BE2C (cell line): ENCODE measurements at regions not wholly inside any gene's neighbourhood (a gene's known extent, or its start where the extent isn't known, plus 50 kb on each side); places are given as distances from the start of the nearest gene placed in this dataset.

Experiments used
- DNase-seq: peaks from one replicate; pipeline ENCODE4 v3.0.0-alpha.2; 2020
- H3K27me3 ChIP-seq: fragments of 250-450 bp; sonication (Bioruptor Pico); 2 replicates; pipeline ENCODE4 v1.5.1; 2020; ENCODE audit warnings: mild to moderate bottlenecking
- H3K36me3 ChIP-seq: fragments of 250-450 bp; sonication (Bioruptor Pico); 2 replicates; pipeline ENCODE4 v1.5.1; 2020; ENCODE audit warnings: mild to moderate bottlenecking
- H3K4me1 ChIP-seq: fragments of 250-450 bp; sonication (Bioruptor Pico); 2 replicates; pipeline ENCODE4 v1.5.1; 2020
- H3K4me3 ChIP-seq: 2 replicates; pipeline ENCODE4 v1.5.1; 2011; ENCODE audit warnings: low read depth, low read length
- H3K9me3 ChIP-seq: fragments of 250-450 bp; sonication (Bioruptor Pico); 2 replicates; pipeline ENCODE4 v1.5.1; 2020
- CTCF ChIP-seq: IDR thresholded peaks from 2 replicates; pipeline ENCODE4 v1.5.1; 2012; ENCODE audit warnings: mild to moderate bottlenecking, low read depth, low read length

- no peaks in the 10 kb centered on the region for H3K4me1 ChIP-seq
- no peak overlapping the region for H3K4me3 ChIP-seq
- no peaks in the 10 kb centered on the region for H3K27me3 ChIP-seq
- H3K9me3 ChIP-seq: no peaks in the 10 kb centered on the region
- no peak for DNase-seq
- no peaks in the 10 kb centered on the region for H3K36me3 ChIP-seq
- no peak for TF ChIP-seq CTCF
These were observed 1360.0 kb downstream of the AACS start for GRCh38 chr12:126425264-126425663.

- no peak for TF ChIP-seq CTCF
These were observed 1363.5 kb downstream of the AACS start for GRCh38 chr12:126428769-126429168.

DNA sequence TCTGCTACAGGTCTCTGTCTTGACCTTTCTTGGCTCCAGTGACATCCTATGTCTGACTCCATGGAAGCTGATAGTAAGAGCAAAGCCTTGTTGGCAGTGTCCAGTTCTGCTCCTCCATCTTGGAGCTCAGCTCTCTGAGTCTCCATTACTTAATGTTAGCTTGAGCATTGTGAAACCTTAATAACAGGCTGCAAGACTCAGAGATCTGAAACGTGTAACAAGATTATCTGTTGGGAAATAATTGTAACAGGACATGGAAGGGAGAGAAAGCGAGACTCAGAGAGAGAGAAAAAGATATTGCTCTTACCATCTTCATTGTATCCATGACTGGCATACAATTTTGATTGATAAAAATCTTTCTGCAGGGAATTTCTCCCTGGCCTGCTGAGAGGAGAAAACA lies 1365.7 kb downstream of the AACS start:
- DNase-seq: no peak
- no peak for TF ChIP-seq CTCF
- H3K27me3 ChIP-seq: no peaks in the 10 kb centered on the region
- no peak overlapping the region for H3K4me3 ChIP-seq
- H3K36me3 ChIP-seq: no peaks in the 10 kb centered on the region
- H3K4me1 ChIP-seq: no peaks in the 10 kb centered on the region
- H3K9me3 ChIP-seq: no peaks in the 10 kb centered on the region; the same call in 1 of the 2 replicates

More at GRCh38 chr12:126428769-126429168, 1363.5 kb downstream of the AACS start:
- no peak for DNase-seq
- Histone ChIP-seq H3K4me1 (no peaks in the 10 kb centered on the region), H3K27me3 (no peaks in the 10 kb centered on the region), H3K4me3 (no peak overlapping the region), H3K36me3 (no peaks in the 10 kb centered on the region), H3K9me3 (no peaks in the 10 kb centered on the region)

DNA sequence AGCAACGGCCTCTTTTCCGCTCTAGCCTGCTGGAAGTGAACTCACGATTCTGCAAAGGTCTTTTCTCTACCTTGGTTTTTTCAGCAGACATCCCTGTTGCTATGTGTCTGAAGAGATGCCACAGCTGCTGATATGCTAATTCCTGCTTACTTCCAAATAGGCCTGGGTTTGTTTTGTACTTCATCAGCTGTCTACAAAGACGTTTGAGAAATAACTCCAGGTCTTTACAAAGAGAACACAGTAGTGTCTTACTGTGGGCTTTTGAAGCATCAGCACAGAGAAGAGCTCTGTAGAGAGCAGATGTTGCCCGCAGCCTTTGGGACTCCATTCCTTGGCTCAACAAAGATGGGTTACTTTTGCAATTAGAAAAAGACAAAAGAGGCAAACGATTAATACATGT lies 1366.5 kb downstream of the AACS start:
- TF ChIP-seq CTCF: no peak
- no peaks in the 10 kb centered on the region for H3K4me1 ChIP-seq
- no peak overlapping the region for H3K4me3 ChIP-seq
- no peak for DNase-seq
- no peaks in the 10 kb centered on the region for H3K27me3 ChIP-seq
- no peaks in the 10 kb centered on the region for H3K36me3 ChIP-seq
- no peaks in the 10 kb centered on the region; the same call in 1 of the 2 replicates for H3K9me3 ChIP-seq

DNA sequence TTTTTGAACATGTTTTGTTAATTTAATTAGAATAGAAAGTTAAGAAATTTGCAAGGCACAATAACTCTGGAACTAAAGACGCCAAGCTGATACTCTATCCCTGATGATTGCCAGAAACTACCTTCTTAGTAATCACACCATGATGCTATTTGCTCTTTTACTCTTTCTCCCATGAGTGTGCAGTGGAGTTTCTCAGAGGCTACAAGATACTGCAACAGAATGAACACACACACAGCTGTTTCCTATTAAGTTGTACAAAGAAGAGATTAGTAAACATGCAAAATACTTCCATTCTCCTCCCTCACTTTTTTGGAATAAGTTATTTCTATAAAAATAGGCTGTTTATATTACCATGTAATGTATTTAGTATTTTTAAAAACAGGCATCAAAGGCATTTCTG lies 1367.5 kb downstream of the AACS start:
- Histone ChIP-seq H3K36me3 (no peaks in the 10 kb centered on the region), H3K9me3 (no peaks in the 10 kb centered on the region; the same call in 1 of the 2 replicates), H3K4me3 (no peak overlapping the region), H3K4me1 (no peaks in the 10 kb centered on the region), H3K27me3 (no peaks in the 10 kb centered on the region)
- no peak for DNase-seq
- no peak for TF ChIP-seq CTCF

- H3K9me3 ChIP-seq: no peaks in the 10 kb centered on the region; the same call in 1 of the 2 replicates
These were observed 1369.3 kb downstream of the AACS start for GRCh38 chr12:126434412-126434985.

More at GRCh38 chr12:126434412-126434985, 1369.3 kb downstream of the AACS start:
- H3K4me1 ChIP-seq: no peaks in the 10 kb centered on the region
- H3K36me3 ChIP-seq: no peaks in the 10 kb centered on the region
- no peak for TF ChIP-seq CTCF
- no peak overlapping the region for H3K4me3 ChIP-seq
- H3K27me3 ChIP-seq: no peaks in the 10 kb centered on the region
- DNase-seq: no peak
